AG09319 (cell line): ENCODE measurements at regions not wholly inside any gene's neighbourhood (a gene's known extent, or its start where the extent isn't known, plus 50 kb on each side); places are given as distances from the start of the nearest gene placed in this dataset.

Experiments used
- DNase-seq: peaks from one replicate; pipeline ENCODE4 v3.0.0-alpha.2; 2010; ENCODE audit warnings: low read depth; ENCODE audit errors: extremely low read depth
- TF ChIP-seq, protein P1 (sequence below): IDR thresholded peaks from 2 replicates; pipeline ENCODE4 v1.5.1; 2011; ENCODE audit warnings: low read depth, mild to moderate bottlenecking, inconsistent platforms, low read length, moderate library complexity

DNA sequence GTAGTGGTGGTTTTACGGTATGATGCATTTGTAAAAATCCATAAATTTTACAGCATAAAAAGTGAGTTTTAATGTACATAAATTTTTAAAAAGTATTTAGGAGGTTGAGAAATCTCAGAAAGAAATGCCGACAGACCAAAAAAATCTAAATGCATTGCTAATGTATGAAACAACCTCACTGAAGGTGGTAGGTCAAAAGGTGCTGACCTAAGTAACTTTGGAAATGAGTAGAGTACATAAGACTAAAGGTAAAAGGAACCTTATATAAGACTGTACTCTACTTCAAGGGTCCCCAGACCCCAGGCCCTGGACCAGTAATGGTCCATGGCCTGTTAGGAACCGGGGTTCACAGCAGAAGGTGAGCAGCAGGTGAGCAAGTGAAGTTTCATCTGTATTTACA, 163.4 kb downstream of the COL6A3 start:
- no peak for DNase-seq
- TF ChIP-seq, protein P1, sequence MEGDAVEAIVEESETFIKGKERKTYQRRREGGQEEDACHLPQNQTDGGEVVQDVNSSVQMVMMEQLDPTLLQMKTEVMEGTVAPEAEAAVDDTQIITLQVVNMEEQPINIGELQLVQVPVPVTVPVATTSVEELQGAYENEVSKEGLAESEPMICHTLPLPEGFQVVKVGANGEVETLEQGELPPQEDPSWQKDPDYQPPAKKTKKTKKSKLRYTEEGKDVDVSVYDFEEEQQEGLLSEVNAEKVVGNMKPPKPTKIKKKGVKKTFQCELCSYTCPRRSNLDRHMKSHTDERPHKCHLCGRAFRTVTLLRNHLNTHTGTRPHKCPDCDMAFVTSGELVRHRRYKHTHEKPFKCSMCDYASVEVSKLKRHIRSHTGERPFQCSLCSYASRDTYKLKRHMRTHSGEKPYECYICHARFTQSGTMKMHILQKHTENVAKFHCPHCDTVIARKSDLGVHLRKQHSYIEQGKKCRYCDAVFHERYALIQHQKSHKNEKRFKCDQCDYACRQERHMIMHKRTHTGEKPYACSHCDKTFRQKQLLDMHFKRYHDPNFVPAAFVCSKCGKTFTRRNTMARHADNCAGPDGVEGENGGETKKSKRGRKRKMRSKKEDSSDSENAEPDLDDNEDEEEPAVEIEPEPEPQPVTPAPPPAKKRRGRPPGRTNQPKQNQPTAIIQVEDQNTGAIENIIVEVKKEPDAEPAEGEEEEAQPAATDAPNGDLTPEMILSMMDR, result no peak

DNA sequence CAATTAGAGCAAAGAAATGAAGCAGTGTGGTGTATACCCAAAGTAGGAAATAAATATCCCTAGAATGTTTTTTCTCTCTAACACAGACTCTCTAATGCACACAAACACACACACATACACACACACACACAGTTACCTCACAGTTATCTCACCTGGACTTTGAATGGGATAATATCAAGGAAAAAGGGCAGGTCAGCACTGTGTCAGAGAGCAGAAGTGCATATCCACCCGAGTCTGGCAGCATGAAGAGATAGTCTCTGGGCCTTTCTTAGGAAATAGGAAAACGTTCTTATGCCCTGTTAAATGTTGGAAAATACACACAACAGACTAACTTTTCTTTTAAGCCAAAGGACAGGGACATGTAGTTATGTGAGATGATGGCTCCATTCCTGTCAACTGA, 162.0 kb downstream of the COL6A3 start:
- no peak for DNase-seq
- TF ChIP-seq, protein P1, result no peak

DNA sequence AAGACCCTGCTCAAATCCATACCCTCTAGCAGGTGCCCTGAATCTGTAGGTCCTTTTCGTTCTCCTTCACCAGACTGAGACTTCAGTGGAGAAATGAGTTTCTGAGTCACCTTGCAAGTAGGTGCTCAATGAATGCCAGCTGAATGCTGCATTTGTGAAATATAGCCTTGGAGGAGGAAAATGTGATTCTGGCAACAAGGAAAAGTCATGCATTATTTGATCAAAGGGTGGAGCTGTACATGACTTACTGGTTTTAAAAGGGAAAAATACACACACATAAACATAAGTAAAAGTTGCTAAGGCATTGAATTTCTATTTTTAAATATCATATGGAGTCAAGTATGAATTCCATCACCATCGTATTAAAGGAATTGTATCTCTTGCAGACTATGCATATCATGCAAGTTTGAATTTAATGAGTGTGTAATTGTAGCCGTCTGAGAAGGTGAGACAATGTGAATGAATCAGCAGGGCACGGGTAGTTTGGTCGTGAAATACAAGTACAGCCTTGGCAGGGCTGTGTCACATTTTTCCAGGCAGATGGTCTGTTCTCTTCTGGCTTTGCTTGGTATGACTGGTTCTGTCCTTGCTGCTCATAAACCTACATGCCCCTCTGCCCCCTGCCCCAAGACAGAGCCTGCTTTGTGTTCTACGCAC, 160.8 kb downstream of the COL6A3 start:
- TF ChIP-seq, protein P1, result no peak
- no peak for DNase-seq

- DNase-seq, result peak; percentile 74
- TF ChIP-seq, protein P1, result no peak
These were observed 159.5 kb downstream of the COL6A3 start for GRCh38 chr2:237254369-237254861.

DNA sequence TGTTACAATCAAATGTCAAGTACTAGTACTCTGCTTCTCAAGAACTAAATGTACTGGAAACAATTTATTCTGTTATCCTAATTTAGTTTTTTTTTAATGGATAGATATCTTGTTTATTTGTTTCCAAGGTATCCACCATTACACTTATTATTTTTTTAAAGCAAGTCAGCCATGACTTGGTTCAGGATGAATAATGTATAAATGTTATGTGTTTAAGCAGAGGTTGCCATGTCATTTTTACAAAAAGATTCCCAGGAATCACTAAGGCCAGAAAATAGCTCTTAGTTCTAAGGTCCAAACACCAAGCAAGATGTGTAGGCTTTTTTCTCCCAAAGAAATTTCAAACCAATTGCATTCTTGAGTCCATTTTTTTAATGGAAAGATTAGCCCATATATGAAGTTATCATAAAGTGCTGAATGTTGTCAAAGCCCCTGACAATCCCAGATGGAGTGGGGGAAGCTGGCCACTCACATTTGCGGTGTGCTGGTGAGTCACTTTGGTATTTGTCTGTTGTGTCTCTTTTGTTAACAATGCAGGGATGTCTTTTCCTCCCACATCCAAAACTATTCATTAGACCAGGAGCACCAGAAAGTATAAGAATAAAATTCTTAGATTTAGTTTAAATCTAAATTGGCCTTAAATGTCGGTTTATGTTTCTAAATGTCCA, 158.9 kb downstream of the COL6A3 start:
- TF ChIP-seq, protein P1, result no peak
- DNase-seq, result no peak

- no peak for DNase-seq
- TF ChIP-seq, protein P1, result no peak
These were observed 157.1 kb downstream of the COL6A3 start for GRCh38 chr2:237256887-237257286.

- TF ChIP-seq, protein P1, result no peak
- no peak for DNase-seq
These were observed 156.5 kb downstream of the COL6A3 start for GRCh38 chr2:237257471-237257951.
